HCT116 (cell line): ENCODE measurements at regions not wholly inside any gene's neighbourhood (a gene's known extent, or its start where the extent isn't known, plus 50 kb on each side); places are given as distances from the start of the nearest gene placed in this dataset.

Experiments used
- CTCF ChIP-seq, 3 experiments: fragments of 200-600 bp in 1 of 3; sonication (generic) in 1 of 3; IDR thresholded peaks in 2 of 3; conservative IDR thresholded peaks in 1 of 3; 2 replicates each; pipeline ENCODE4 v1.5.1; 2012 to 2017; ENCODE audit warnings: low read depth in 2 of 3, low read length in 2 of 3, antibody characterized with exemption in 1 of 3, borderline replicate concordance in 1 of 3, control low read depth in 1 of 3, mild to moderate bottlenecking in 1 of 3, mixed read lengths in 1 of 3, mixed run types in 1 of 3, moderate library complexity in 1 of 3; ENCODE audit not compliant: insufficient read depth in 1 of 3
- MAX ChIP-seq: IDR thresholded peaks from 2 replicates; pipeline ENCODE4 v1.6.1; 2012
- POLR2A ChIP-seq: IDR thresholded peaks from 2 replicates; pipeline ENCODE4 v1.7.0; 2011; ENCODE audit warnings: borderline replicate concordance; ENCODE audit not compliant: insufficient read depth, insufficient read length; ENCODE audit errors: extremely low read depth

- TF ChIP-seq CTCF (IDR thresholded peaks at IDR 0.05 in 2 of 3, conservative IDR thresholded peaks at IDR 0.05 in 1 of 3; ENCODE audit: borderline replicate concordance in 1 of 3, insufficient read depth in 1 of 3, low read depth in 2 of 3, low read length in 2 of 3) (no peak), POLR2A (no peak), MAX (no peak)
These were observed 151.5 kb downstream of the GALR1 start for GRCh38 chr18:77401173-77401572.
